ENCODE measurements at regions not wholly inside any gene's neighbourhood (a gene's known extent, or its start where the extent isn't known, plus 50 kb on each side); places are given as distances from the start of the nearest gene placed in this dataset.
"Not testable (repeated sequence)": the region's sequence is repeated elsewhere in the genome, so short reads cannot be mapped to it uniquely, and the experiment has no call there.

DNA sequence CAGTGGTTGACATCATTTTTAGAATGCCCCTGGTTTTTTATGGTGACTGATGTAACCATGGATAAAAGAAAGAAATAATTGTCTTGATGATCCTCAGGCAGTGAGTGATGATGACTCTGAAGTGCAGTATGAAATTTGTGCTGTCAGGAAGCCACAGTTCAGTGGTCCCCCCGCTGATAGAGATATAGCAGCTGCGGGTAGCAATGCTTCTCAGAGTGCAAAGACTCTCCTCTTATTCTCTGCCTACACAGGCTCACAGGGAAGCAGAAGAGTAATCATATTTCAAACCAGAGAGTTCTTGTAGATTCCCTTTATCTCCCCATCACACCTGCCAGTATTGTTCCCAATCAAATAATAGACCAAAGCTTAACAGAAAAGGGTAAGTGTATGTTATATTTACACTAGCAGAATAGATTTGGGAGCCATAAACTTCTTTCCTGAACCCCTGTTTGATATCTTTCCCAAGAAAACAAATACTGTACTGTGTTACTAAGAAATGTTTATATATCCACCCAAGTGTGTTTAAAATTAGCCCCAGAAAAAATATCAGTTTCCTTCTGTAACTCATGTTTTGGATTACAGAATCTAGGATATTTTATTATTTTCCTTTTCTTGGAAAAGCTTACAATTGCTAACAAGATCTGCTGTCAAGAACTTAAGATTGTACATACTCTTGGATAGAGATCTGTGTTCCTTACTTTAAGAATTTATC lies 1817.4 kb upstream of the FLRT2 start:
- CTCF ChIA-PET = no interaction called here

DNA sequence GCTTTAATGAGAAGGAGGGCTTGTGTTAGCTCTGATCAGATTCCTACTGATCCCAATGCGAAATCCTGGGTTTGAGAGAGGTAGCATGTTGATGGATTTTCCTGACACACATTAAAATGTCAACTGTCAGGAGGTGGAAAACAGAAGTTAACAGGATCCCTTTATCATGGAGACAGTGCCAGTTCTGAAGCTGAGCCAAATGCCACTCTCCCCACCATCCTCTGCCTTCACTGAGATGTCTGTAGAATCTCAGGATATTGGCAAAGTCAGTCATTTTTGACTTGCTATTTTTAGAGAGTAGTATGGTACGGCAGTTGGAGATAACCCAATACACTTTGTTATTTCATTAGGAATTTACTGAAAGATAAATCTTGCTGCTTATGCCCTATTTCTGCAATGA lies 1816.2 kb upstream of the FLRT2 start:
- CTCF ChIA-PET = interaction anchor here (1.3 kb wide), 1 partner anchor 8 kb away, joined by 3 read pairs; no protein-coding TSS in a partner anchor
- FAIRE-seq = no peak

More for the DNA sequence above, 1817.4 kb upstream of the FLRT2 start:
- no peak overlapping the region for H3K4me3 ChIP-seq
- no peak overlapping the region for H3K4me2 ChIP-seq
- no peak for DNase-seq (ENCODE audit: low read depth in 1 of 2, low spot score in 1 of 2)
- no peak for FAIRE-seq
- no peak overlapping the region for H3K27ac ChIP-seq
- WGBS (ENCODE audit: missing lambda C conversion rate) = 3% methylated on average over 2 of the region's 2 CpGs
- H3K9me3 ChIP-seq = no peaks in the 10 kb centered on the region; the same call in 2 of the 3 replicates
- TF ChIP-seq HOXA7 (CRISPR knock-in tag; IDR thresholded peaks at IDR 0.05) (no peak), MAZ (IDR thresholded peaks at IDR 0.05; ENCODE audit: borderline replicate concordance, low read depth, low read length) (no peak), FOSB (CRISPR knock-in tag; IDR thresholded peaks at IDR 0.05) (no peak), JUN (IDR thresholded peaks at IDR 0.05) (no peak), RARB (CRISPR knock-in tag; IDR thresholded peaks at IDR 0.05) (no peak), MAFK (IDR thresholded peaks at IDR 0.05; ENCODE audit: partially characterized antibody) (no peak), KDM5A (IDR thresholded peaks at IDR 0.05) (no peak), NPAS2 (CRISPR knock-in tag; IDR thresholded peaks at IDR 0.05; ENCODE audit: borderline replicate concordance) (no peak), EP300 (IDR thresholded peaks at IDR 0.05) (no peak)
- TF ChIP-seq, protein P1, sequence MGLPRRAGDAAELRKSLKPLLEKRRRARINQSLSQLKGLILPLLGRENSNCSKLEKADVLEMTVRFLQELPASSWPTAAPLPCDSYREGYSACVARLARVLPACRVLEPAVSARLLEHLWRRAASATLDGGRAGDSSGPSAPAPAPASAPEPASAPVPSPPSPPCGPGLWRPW (IDR thresholded peaks at IDR 0.05) = no peak
- TF ChIP-seq, protein P2, sequence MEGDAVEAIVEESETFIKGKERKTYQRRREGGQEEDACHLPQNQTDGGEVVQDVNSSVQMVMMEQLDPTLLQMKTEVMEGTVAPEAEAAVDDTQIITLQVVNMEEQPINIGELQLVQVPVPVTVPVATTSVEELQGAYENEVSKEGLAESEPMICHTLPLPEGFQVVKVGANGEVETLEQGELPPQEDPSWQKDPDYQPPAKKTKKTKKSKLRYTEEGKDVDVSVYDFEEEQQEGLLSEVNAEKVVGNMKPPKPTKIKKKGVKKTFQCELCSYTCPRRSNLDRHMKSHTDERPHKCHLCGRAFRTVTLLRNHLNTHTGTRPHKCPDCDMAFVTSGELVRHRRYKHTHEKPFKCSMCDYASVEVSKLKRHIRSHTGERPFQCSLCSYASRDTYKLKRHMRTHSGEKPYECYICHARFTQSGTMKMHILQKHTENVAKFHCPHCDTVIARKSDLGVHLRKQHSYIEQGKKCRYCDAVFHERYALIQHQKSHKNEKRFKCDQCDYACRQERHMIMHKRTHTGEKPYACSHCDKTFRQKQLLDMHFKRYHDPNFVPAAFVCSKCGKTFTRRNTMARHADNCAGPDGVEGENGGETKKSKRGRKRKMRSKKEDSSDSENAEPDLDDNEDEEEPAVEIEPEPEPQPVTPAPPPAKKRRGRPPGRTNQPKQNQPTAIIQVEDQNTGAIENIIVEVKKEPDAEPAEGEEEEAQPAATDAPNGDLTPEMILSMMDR (IDR thresholded peaks at IDR 0.05) = no peak
- POLR2A ChIA-PET = no interaction called here
- ATAC-seq = no peak
- H3K4me1 ChIP-seq = no peaks in the 10 kb centered on the region

DNA sequence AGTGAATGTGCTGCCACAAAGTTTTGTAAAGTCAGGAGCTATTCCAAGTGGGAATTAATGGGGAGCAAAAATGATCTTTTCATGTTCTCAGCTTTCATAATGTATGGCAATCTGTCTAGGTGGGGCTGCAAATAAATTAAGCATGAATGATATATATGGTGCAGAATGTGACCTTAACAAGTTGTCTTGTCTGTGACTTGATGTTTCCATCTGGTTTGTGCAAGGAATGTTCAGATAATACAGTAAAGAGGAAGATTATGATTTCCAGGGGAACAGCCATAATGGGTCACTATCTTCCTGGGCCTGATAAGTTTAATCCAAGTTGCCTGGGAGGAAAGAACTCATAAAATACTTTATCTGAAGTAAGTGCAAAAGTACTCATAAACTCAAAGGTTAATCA lies 1815.8 kb upstream of the FLRT2 start:
- Histone ChIP-seq H3K4me1 (no peaks in the 10 kb centered on the region), H3K4me2 (no peak overlapping the region), H3K4me3 (no peak overlapping the region), H3K27ac (no peak overlapping the region), H3K9me3 (no peaks in the 10 kb centered on the region; the same call in 2 of the 3 replicates)
- TF ChIP-seq RCOR1 (IDR thresholded peaks at IDR 0.05; ENCODE audit: low read depth, low read length) = no peak
- TF ChIP-seq GATA3 (IDR thresholded peaks at IDR 0.05; ENCODE audit: borderline replicate concordance) = no peak
- no peak for TF ChIP-seq POLR2AphosphoS2 (conservative IDR thresholded peaks at IDR 0.05; ENCODE audit: low read length)
- no peak for TF ChIP-seq HDAC2 (IDR thresholded peaks at IDR 0.05)
- no peak for TF ChIP-seq CHD2 (IDR thresholded peaks at IDR 0.05; ENCODE audit: low read length, partially characterized antibody)
- no peak for ATAC-seq
- POLR2A ChIA-PET = no interaction called here
- DNase-seq (ENCODE audit: low read depth in 1 of 2, low spot score in 1 of 2) = no peak
- CTCF ChIA-PET = interaction anchor here (1.3 kb wide), 1 partner anchor 8 kb away, joined by 3 read pairs; no protein-coding TSS in a partner anchor
- FAIRE-seq = no peak

More for the DNA sequence above, 1816.2 kb upstream of the FLRT2 start:
- H3K4me1 ChIP-seq = no peaks in the 10 kb centered on the region
- DNase-seq (ENCODE audit: low read depth in 1 of 2, low spot score in 1 of 2) (no peak), ATAC-seq (no peak)
- POLR2A ChIA-PET = no interaction called here
- H3K27ac ChIP-seq = no peak overlapping the region
- H3K4me2 ChIP-seq = no peak overlapping the region
- no peak overlapping the region for H3K4me3 ChIP-seq
- no peak for TF ChIP-seq FOXS1 (CRISPR knock-in tag; IDR thresholded peaks at IDR 0.05)
- TF ChIP-seq ZC3H11A (IDR thresholded peaks at IDR 0.05) = no peak
- no peak for TF ChIP-seq MAZ (IDR thresholded peaks at IDR 0.05; ENCODE audit: borderline replicate concordance, low read depth, low read length)
- TF ChIP-seq CBX8 (IDR thresholded peaks at IDR 0.05) = no peak
- TF ChIP-seq, protein P3, sequence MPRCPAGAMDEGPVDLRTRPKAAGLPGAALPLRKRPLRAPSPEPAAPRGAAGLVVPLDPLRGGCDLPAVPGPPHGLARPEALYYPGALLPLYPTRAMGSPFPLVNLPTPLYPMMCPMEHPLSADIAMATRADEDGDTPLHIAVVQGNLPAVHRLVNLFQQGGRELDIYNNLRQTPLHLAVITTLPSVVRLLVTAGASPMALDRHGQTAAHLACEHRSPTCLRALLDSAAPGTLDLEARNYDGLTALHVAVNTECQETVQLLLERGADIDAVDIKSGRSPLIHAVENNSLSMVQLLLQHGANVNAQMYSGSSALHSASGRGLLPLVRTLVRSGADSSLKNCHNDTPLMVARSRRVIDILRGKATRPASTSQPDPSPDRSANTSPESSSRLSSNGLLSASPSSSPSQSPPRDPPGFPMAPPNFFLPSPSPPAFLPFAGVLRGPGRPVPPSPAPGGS (IDR thresholded peaks at IDR 0.05) = no peak
- no peak for TF ChIP-seq RFX5 (IDR thresholded peaks at IDR 0.05)
- TF ChIP-seq, protein P4, sequence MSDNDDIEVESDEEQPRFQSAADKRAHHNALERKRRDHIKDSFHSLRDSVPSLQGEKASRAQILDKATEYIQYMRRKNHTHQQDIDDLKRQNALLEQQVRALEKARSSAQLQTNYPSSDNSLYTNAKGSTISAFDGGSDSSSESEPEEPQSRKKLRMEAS (IDR thresholded peaks at IDR 0.05) = no peak
- TF ChIP-seq KDM5A (IDR thresholded peaks at IDR 0.05) = no peak
- no peak for TF ChIP-seq JUN (IDR thresholded peaks at IDR 0.05)
- no peak for TF ChIP-seq HOXB5 (CRISPR knock-in tag; IDR thresholded peaks at IDR 0.05)
- no peaks in the 10 kb centered on the region; the same call in 2 of the 3 replicates for H3K9me3 ChIP-seq
- WGBS (ENCODE audit: missing lambda C conversion rate) = 7% methylated on average over 2 of the region's 2 CpGs

DNA sequence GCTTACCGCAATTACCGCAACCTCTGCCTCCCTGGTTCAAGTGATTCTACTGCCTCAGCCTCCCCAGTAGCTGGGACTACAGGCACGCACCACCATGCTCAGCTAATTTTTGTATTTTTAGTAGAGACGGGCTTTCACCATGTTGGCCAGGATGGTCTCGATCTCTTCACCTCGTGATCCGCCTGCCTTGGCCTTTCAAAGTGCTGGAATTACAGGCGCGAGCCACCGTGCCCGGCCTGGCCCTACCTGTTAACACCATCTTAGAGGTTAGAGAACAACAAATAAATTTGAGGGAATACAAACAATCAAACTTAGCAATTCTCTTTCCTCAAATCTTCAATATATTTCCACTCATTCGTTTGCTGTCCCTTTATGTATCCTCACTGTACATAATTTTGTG lies 1810.5 kb upstream of the FLRT2 start:
- FAIRE-seq; DNase-seq (ENCODE audit: low read depth in 1 of 2, low spot score in 1 of 2); CTCF ChIA-PET; H3K4me3 ChIP-seq; H3K4me2 ChIP-seq; ATAC-seq; H3K9me3 ChIP-seq; POLR2A ChIA-PET; H3K4me1 ChIP-seq; H3K27ac ChIP-seq: not testable (repeated sequence)
- WGBS (ENCODE audit: missing lambda C conversion rate) = 52% methylated on average over 12 of the region's 12 CpGs
